ENCODE measurements at regions not wholly inside any gene's neighbourhood (a gene's known extent, or its start where the extent isn't known, plus 50 kb on each side); places are given as distances from the start of the nearest gene placed in this dataset.
A peak's percentile ranks its signal among the peaks of the same experiment; 100 is the strongest.
"Not testable (repeated sequence)": the region's sequence is repeated elsewhere in the genome, so short reads cannot be mapped to it uniquely, and the experiment has no call there.

DNA sequence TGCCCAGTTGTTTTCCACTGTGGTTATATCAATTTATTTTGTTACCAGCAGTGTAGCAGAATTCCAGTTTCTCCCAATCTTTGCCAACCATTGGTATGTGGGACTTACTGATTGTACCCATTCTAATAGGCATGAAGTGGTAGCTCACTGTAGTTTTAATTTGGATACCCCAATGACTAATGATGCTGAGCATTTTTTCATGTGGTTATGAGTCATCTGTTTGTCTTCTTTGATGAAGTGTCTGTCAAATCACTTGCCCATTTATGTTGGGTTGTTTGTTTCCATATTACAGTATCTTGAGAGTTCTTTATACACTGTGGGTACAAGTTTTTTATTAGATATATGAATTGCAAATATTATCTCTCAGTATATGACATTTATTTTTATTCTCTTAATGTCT is 644.3 kb downstream of the NR2F2 start:
- no peak for DNase-seq (ENCODE audit: low read depth in 3 of 3, low spot score in 2 of 3)

DNA sequence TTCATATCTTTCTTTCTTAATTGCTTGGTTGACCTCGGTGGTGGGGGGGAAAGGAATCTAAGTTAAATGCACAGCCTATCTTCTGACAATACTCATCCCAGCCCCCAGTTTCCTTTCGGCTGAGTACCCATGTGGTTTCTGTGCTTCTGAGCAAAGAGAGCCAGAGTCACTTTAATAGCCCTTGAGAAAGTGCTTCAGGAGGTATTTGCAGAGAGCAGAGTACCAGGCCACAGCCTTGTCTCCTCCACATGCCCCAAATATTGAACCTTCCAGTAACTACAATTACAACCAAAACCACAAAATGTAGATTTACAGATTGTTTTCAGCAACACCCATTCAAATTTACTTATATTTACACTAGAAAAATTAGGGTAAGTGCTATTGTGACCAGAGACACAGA is 647.4 kb downstream of the NR2F2 start:
- DNase-seq (ENCODE audit: low read depth in 3 of 3, low spot score in 2 of 3) = no peak

DNA sequence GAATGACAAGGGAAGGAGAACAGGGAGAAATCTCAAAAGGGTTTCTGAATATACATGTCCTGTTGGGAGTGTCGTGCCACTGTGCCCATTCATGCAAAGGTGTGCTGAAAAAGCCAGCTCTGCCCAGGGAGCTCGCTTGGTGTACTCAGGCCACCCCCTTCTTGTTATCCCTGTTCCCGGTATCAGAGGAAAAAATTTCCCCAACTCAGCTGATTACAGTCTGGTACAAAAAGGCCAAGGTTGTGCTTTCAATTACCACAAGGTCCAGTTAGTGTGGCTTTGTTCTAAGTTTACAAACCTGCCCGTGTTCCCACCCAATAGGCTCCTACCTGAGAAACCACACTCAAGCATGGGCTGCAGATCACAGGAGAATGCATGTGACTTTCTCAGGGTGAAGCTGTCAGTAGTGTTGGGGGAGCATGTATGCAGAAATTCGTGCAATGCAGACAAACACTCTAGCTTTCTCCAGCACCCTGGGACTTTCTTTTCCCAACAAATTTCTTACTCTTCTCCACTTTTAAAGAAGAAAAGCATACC is 648.5 kb downstream of the NR2F2 start:
- DNase-seq (ENCODE audit: low read depth in 3 of 3, low spot score in 2 of 3) = no peak

DNA sequence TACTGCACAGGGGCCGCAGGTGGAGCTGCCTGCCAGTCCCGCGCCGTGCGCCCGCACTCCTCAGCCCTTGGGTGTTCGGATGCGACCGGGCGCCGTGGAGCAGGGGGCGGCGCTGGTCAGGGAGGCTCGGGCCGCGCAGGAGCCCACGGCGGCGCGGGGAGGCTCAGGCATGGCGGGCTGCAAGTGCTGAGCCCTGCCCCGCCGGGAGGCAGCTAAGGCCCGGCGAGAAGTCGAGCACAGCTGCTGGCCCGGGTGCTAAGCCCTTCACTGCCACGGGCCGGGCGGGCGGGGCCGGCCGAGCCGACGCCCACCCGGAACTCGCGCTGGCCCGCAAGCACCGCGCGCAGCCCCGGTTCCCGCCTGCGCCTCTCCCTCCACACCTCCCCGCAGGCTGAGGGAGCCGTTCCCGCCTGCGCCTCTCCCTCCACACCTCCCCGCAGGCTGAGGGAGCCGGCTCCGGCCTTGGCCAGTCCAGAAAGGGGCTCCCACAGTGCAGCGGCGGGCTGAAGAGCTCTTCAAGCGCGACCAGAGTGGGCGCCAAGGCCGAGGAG is 653.7 kb downstream of the NR2F2 start:
- not testable (repeated sequence) for DNase-seq (ENCODE audit: low read depth in 3 of 3, low spot score in 2 of 3)

DNA sequence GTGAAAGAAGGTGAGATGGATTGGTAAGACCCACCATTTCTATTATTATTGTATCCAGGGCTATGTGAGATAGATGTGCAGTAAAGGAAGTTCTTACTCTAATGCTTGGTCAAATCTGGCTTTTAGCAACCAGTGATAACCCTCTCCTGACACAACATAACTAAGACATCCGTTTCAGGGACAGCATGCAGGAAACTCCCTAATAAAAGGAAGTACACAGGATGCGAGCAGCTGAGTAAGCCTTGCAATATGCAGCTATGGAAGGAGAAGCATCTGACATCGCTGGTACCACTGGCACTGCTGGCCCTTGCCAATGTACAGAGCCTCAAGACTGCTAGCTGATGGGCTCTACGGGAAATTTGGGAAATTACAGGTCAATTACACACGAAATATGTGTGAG is 662.3 kb downstream of the NR2F2 start:
- DNase-seq (ENCODE audit: low read depth in 3 of 3, low spot score in 2 of 3) = no peak

DNA sequence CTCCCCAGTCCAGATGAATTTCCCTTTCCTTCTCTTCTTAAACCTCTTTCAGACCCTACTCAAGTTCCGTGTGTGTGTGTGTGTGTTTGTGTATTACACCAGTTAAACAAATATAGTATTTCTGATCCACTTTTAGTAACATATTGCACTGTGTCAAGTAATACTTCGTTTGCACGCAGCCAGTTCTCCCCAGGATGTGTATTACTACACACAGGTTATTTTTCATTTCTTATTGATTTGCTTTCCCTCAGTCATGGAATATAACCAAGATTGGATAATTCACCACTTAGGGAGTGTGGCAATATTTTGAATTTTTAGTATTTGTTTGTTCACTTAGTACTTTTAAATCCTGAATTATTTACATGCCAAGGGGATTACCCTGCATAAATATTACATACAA is 667.0 kb downstream of the NR2F2 start:
- no peak for DNase-seq (ENCODE audit: low read depth in 3 of 3, low spot score in 2 of 3)

DNA sequence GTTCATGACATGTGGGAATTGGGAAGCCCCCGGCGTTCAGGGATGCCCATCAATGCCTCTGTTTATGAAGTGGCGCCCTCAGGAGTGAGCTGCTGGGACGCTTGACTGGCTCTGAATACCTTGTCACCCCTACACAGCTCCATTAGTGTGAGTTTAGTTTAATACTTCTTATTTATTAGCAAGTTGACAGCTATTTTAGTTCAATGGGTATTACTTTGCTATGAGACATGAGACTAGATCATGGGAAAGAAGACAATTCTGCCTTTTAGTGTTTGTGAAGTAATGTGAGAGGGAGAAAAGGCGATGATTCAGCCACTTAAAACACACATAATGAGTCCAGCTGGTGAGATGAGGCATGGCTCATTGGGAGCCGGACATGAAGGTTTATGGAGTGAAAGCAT is 678.5 kb downstream of the NR2F2 start:
- DNase-seq (ENCODE audit: low read depth in 3 of 3, low spot score in 2 of 3) = peak; percentile 47 to 72 (median 52)

DNA sequence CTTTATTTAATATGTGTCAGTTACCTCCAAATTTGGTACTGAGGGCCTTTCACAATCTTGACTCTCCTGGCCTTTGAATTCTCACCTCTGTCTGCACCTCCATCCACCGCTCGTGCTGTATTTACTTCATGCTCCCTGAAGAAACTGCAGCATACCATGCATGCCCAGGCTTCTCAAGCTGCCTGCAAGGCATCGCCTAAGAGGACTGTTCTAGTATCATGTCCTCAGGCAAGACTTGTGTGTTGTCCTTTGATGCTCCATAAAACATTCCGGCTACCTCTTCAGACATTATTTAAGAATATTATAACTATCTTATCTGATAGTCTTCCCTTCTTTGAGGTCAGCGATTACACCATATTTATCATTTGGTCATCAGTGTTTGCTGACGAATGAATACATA is 682.5 kb downstream of the NR2F2 start:
- DNase-seq (ENCODE audit: low read depth in 3 of 3, low spot score in 2 of 3) = no peak

DNA sequence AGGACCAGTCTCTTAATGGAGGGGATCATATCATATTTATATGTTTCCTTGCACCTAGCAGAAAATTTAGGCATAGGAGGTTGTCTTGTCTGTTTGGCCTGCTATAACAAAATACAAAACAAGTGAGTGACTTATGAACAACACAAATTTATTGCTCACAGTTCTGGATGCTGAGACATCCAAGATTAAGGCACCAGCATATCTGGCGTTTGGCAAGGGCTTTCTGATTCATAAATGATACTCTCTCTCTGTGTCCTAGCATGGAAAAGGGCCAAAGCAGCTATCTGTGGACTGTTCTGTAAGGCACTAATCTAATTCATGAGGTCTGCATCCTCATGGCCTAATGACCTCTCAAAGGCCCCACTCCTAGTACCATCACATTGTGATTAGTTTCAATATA is 683.0 kb downstream of the NR2F2 start:
- DNase-seq (ENCODE audit: low read depth in 3 of 3, low spot score in 2 of 3) = no peak

DNA sequence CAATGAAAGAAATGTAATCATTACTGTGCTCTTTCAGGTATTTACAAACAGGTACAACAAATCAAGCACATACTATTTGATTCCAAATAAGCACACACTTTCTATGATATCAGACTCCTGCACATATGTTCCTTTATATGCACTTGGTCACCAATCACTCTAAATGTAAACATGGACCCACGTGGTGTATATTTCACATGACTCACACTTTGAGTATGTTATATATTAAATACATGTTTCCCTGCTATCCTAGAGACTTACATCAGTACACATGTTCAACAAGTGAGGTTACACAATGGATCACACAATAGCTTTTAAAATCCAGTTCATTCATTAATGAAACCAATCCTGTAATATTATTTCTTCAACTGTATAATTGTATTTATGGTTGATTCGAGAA is 683.5 kb downstream of the NR2F2 start:
- DNase-seq (ENCODE audit: low read depth in 3 of 3, low spot score in 2 of 3) = no peak

DNA sequence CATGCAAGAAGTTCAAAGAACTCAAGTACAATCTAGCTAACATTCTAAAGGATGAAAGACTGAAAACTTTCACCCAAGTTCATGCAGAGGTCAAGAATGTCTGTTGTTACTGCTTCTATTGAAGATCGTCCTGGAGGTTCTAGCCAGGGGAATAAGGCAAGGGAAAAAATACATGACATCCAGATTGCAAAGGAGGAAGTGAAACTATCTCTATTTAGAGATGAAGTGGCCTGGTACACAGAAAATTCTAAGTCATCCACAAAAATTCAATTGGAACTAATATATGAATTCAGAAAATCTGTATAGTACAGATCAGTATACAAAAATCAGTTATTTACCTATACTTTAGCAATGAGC is 693.0 kb downstream of the NR2F2 start:
- DNase-seq (ENCODE audit: low read depth in 3 of 3, low spot score in 2 of 3) = no peak

DNA sequence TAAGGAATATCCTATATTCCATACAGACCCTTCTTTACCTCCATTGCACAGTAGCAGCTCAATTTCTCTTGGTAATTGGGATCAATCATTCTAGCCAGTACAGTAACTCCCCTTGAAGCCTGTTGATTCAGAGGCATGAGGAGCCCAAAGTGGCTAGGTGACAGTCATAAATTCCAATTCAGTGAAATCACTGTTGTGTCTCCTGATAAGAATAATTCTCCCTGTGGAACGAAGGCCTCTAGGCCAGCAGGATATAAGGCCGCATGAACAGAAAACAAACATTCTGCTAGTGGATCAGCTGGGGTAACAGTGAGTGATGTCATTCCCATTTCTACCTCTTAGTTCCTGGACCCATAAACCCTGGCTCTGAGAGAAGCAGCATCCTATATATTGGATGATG is 696.3 kb downstream of the NR2F2 start:
- no peak for DNase-seq (ENCODE audit: low read depth in 3 of 3, low spot score in 2 of 3)

DNA sequence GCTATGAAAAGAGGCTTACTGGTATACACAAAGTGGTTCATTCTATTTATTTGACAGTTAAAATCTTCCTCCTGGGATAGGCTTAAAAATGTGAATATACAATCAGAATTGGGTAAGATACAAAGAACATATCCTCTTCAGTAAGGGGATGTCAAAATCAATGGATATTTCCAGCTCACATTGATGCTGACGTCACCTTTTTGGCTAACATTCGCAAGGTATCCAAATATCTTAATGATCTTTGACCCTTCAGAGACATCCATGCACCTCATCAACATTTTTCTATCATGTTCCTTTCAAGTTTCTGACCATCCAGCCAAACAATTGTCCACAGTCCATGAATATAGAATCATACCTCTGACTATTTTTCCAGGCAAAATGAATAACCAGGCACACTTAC is 697.3 kb downstream of the NR2F2 start:
- no peak for DNase-seq (ENCODE audit: low read depth in 3 of 3, low spot score in 2 of 3)

DNA sequence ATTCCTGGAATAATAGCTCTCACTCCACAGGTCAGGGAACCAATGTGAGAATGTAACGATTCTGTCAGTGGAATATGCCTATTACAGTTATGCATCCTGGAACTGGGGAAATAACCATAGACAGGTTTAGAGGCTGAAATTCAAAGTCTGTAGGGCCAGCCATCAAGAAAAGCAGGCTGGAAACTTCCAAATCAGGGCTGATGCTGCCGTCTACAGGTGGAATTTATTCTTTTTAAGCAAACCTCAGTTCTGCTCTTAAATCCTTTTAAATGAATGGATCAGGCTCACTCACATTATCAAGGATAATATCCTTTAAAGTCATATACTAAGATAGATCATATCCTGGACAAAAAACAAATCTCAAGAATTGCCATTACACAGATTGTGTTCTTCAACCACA is 699.8 kb downstream of the NR2F2 start:
- DNase-seq (ENCODE audit: low read depth in 3 of 3, low spot score in 2 of 3) = no peak

DNA sequence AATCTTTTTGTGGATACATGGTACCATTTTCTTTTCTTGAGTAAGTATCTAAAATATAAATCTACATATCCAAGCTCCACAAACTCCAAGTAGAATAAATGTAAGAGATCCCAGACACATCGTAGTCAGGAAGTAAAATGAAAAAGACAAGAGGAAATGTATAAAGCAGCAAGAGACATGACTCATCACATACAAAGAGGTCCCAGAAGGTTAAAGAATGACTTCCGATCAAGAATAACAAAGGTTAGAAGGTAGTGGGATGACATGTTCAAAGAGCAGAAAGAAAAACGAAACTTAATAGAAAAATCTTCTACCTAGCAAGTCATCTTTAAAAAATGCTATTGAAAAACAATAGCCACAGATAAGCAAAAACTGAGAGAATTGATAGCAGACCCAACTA is 705.8 kb downstream of the NR2F2 start:
- DNase-seq (ENCODE audit: low read depth in 3 of 3, low spot score in 2 of 3) = no peak

DNA sequence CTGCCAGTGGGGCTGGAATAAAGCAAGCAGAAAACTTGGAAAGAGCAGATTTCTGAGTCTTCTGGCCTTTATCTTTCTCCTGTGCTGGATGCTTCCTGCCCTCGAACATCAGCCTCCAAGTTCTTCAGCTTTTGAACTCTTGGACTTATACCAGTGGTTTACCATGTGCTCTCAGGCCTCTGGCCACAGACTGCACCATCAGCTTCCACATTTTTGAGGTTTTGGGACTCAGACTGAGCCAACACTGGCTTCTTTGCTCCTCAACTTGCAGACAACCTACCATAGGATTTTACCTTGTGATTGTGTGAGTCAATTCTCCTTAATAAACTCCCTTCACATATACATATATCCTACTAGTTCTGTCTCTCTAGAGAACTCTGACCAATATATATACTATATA is 706.6 kb downstream of the NR2F2 start:
- DNase-seq (ENCODE audit: low read depth in 3 of 3, low spot score in 2 of 3) = no peak

DNA sequence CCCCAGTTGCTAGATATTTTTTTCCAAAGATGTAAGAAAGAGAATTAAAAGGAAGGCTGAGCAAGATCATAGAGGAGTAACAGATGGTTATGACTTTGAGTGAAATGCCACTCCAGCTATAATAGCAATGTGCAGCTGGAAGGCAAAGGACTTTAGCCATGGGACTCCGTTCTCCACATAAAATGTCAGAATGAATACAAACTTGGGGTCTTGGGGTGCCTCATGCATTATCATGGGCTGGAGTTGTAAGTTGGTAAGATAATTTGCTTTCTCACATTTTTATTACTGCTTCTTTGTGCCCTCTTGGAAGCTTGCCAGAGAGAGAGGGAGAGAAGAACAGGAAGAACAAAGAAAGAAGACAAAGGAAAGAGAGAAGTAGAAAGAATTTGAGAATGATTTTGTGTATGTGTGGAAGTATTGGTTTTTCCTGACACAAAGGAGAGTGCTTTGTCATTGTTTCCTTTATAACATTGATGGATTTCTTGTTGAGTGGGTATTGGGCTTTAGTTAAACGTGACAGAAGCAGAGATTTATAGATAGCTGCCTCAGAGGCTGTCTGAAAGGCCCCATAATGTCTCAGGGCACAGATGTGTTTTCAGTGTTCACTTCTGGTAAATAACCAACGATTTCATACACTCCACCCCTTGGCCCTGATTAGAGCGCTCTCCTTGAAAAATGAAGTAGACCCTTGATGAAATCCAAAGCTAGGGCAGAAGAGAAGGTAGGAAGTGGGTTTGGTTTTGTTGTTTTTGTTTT is 715.3 kb downstream of the NR2F2 start:
- no peak for DNase-seq (ENCODE audit: low read depth in 3 of 3, low spot score in 2 of 3)

DNA sequence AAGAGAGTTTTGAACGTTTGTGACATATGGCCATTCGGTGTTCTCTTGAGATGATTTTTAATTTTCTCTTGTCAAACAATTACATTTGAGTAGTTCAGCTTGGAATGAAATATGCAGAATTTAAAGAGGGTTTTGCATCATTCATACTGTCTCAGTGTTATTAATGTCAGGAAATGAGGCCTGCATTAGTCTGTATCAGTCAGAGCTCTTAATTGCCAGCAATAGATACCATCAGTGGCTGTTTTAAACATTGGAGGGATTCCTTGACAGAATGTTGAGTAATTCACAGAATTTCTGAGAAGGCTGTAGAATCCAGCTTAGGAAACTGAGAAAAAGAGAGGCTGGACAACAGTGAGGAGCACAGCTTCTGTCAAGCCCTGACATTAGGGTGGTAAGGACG is 722.0 kb downstream of the NR2F2 start:
- DNase-seq (ENCODE audit: low read depth in 3 of 3, low spot score in 2 of 3) = no peak

DNA sequence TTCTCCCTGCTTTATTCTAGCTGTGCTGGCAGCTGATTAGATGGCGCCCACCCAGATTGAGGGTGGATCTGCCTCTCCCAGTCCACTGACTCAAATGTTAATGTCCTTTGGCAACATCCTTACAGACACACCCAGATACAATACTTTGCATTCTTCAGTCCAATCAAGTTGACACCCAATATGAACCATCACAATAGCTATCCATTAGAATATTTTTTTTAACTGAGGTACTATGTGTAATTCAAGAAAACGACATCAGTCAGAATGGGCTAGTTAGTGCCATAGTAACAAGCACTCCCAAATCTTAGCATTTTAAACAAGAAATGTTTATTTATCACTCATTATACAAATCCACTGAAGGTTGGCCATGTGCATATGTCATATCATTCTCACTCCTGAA is 723.1 kb downstream of the NR2F2 start:
- DNase-seq (ENCODE audit: low read depth in 3 of 3, low spot score in 2 of 3) = no peak

DNA sequence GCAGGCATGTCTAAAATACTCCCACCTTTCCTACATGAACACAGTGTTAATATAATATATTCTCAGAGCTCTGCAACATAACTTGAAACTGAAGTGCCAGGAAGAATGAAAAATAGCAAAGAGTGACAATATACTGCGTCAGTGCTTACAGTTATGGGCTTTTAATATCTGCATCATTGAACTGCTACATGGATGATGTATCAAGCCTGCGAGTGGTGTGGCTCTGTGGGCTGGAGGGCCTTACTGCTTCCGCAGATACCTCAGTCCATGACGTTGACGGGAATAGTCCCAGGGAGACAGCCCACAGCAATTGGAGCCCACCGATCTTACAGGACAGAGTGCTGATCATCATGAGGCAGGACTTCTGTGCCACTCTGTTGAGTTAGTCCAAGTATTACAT is 727.0 kb downstream of the NR2F2 start:
- DNase-seq (ENCODE audit: low read depth in 3 of 3, low spot score in 2 of 3) = no peak

DNA sequence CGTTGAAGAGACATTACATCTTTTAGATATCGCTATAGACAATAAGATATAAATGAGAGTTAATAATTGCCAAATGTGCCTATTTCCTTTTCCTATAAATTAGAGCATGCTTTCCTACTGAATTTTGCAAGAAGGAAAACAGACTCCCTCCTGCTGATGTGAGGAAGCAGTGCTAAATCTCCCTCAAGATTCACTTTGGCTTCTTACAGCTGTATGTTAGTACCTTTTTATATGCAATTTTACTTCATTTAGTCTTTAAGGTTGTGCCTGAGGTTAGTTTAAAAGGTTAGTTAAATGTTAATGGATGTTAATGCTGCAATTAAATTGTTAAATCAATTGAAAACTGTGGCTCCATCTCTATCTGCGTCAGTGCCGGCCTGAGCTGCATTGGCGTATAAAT is 728.8 kb downstream of the NR2F2 start:
- no peak for DNase-seq (ENCODE audit: low read depth in 3 of 3, low spot score in 2 of 3)

DNA sequence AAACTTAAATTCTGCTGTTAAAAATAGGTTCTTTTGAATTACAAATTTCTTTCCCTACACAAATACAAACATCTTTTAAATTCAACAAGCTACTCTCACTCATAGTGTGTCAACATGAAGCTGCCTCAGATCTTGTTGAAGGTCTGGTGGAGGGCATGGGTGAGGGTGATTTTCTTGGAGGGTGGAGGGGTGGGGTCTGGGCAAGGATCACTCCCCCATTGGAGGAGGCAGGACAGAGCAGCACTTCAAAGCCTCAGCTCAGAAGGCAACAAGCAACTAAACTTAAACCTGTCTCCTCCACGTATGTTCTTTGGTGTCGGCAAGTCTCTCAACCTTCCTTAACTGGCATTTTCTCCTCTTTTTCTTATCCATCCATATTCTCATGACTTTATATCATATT is 730.9 kb downstream of the NR2F2 start:
- no peak for DNase-seq (ENCODE audit: low read depth in 3 of 3, low spot score in 2 of 3)

DNA sequence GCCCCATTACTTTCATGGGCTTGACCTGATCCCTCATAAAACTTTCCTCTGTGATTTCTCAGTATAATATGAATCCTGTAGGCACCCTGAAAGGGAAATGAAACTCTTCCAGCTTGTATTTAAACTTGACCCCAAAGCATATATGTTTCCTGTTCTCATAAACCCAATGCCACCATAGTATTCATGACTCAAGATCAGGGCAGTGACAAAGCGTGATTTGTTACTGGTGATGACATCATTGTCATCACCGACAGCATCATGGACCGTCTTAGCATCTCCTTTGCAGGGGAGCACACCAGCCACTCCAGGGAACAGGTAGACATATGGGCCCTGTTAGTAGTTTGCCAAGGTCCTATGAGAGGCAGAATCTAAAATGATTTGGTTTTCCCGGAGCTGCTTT is 741.2 kb downstream of the NR2F2 start:
- DNase-seq (ENCODE audit: low read depth in 3 of 3, low spot score in 2 of 3) = no peak
